RWPE1 (cell line): ENCODE measurements at regions not wholly inside any gene's neighbourhood (a gene's known extent, or its start where the extent isn't known, plus 50 kb on each side); places are given as distances from the start of the nearest gene placed in this dataset.
"Not testable (repeated sequence)": the region's sequence is repeated elsewhere in the genome, so short reads cannot be mapped to it uniquely, and the experiment has no call there.

Experiments used
- CTCF ChIA-PET: fragments of 350-600 bp; sonication (Branson Sonifier 250); formaldehyde crosslinking; extraction: SDS; loops from one replicate; lab custom pipeline; 2021; lab: Yijun Ruan, JAX
- POLR2A ChIA-PET: fragments of 400-600 bp; formaldehyde crosslinking; extraction: SDS; loops from one replicate; lab custom pipeline; 2020; ENCODE audit warnings: antibody characterized with exemption; ENCODE audit not compliant: low non-redundant PET; lab: Yijun Ruan, JAX
- DNase-seq: peaks from one replicate; pipeline ENCODE4 v3.0.0; 2012; ENCODE audit warnings: low spot score
- H3K27ac ChIP-seq: fragments of 450-650 bp; 2 replicates; pipeline ENCODE4 v1.5.1; 2017
- CTCF ChIP-seq: fragments of 450-650 bp; conservative IDR thresholded peaks from 2 replicates; pipeline ENCODE4 v1.5.1; 2017; ENCODE audit warnings: low read depth, mild to moderate bottlenecking

GRCh38 chr11:38751421-38751820, 2153.4 kb upstream of the RAG2 start:
- CTCF ChIA-PET = no interaction called here
- no peak for DNase-seq
- POLR2A ChIA-PET = no interaction called here
- H3K27ac ChIP-seq = no peak overlapping the region
- TF ChIP-seq CTCF = no peak

- H3K27ac ChIP-seq, DNase-seq, CTCF ChIA-PET, POLR2A ChIA-PET: not testable (repeated sequence)
Observed at GRCh38 chr11:38746516-38746915, 2148.5 kb upstream of the RAG2 start.

GRCh38 chr11:38723361-38723760, 2125.3 kb upstream of the RAG2 start:
- DNase-seq = no peak
- ChIA-PET CTCF (no interaction called here), POLR2A (no interaction called here)
- TF ChIP-seq CTCF = no peak
- H3K27ac ChIP-seq = no peak overlapping the region

- H3K27ac ChIP-seq = no peak overlapping the region
- ChIA-PET CTCF (no interaction called here), POLR2A (no interaction called here)
- no peak for TF ChIP-seq CTCF
- DNase-seq = no peak
Observed at GRCh38 chr11:38721586-38722315, 2123.7 kb upstream of the RAG2 start.

GRCh38 chr11:38718659-38719058, 2120.6 kb upstream of the RAG2 start:
- CTCF ChIA-PET = no interaction called here

GRCh38 chr11:38718049-38718448, 2120.0 kb upstream of the RAG2 start:
- ChIA-PET POLR2A (no interaction called here), CTCF (interaction anchor here (0.7 kb wide), 1 partner anchor 1081 kb away, joined by 5 read pairs; no protein-coding TSS in a partner anchor)
- TF ChIP-seq CTCF = no peak
- no peak overlapping the region for H3K27ac ChIP-seq
- DNase-seq = no peak

More at GRCh38 chr11:38718659-38719058, 2120.6 kb upstream of the RAG2 start:
- DNase-seq = no peak
- TF ChIP-seq CTCF = no peak
- H3K27ac ChIP-seq = no peak overlapping the region
- POLR2A ChIA-PET = no interaction called here

- POLR2A ChIA-PET = no interaction called here
- no peak for DNase-seq
- CTCF ChIA-PET = no interaction called here
- no peak overlapping the region for H3K27ac ChIP-seq
- no peak for TF ChIP-seq CTCF
Observed at GRCh38 chr11:38711110-38711509, 2113.1 kb upstream of the RAG2 start.
